ENCODE measurements at regions not wholly inside any gene's neighbourhood (a gene's known extent, or its start where the extent isn't known, plus 50 kb on each side); places are given as distances from the start of the nearest gene placed in this dataset.

DNA sequence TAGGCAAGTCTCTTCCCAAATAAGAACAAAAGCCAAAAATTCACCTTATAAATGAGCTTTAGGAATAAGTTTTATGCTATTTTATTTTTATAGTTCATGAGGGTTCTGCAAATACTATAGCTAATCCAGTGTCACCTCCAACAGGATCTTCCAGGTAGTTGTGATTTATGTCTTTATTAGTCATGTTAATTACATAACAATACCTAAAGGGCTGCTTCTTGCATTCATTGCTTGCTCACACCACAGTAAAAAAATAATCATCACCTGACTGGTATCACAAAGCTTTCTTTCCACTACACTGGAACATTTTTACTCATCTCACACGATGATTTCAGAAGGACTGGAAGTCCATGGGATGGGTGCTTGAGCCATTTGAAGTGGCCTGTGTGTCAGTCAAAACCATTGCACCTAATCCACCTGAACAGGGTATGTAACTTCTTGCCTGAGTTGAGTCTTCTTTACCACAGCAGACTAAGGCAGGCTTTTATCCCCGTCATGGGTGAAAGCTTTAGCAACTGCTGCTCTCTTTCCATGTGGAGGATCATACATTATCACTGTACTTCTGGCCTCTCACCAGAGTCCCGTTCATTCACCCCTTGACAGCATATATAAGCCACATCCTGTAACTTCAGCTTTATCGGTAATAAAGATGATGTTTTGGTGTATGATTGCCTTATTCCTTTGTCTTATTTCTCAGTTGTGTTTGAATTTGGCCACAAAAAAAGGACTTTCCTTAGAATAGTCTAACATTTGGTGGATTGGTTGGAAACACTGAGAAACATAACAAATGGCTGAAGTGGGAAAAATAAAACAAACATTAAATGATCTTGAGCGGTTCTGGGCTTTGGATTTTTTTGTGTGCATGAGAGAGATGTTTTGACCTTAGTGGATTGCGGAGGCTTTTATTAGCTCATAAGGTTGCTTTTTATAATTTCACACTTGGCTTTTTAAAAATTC lies 382.6 kb upstream of the THBS1 start:
- Histone ChIP-seq H2BK120ac (ENCODE audit: insufficient read depth, low read length, poor library complexity) (no peak overlapping the region), H3K4me1 (ENCODE audit: control insufficient read depth in 1 of 2, insufficient read depth in 2 of 2, low read length in 2 of 2) (peaks cover 0 to 12% of the 10 kb centered on the region in 2 experiments), H3K4ac (ENCODE audit: low read depth, low read length) (no peak overlapping the region), H3K18ac (ENCODE audit: low read length) (no peak overlapping the region), H2AFZ (ENCODE audit: insufficient read depth, low read length, poor library complexity) (no peak overlapping the region), H3K9ac (ENCODE audit: low read length) (no peak overlapping the region), H3K4me2 (ENCODE audit: low read length) (no peak overlapping the region), H4K91ac (ENCODE audit: low read depth, low read length) (peak overlapping the region; percentile 39), H3K9me3 (ENCODE audit: insufficient read depth, low read depth, low read length) (peaks cover 2% of the 10 kb centered on the region), H3K4me3 (ENCODE audit: low read depth, low read length) (no peak overlapping the region), H3K23ac (ENCODE audit: low read length) (no peak overlapping the region), H4K8ac (ENCODE audit: low read depth, low read length) (no peak overlapping the region), H3K27me3 (ENCODE audit: insufficient read depth, low read length) (no peaks in the 10 kb centered on the region), H2BK5ac (ENCODE audit: low read depth, low read length, poor library complexity) (no peak overlapping the region), H3K79me2 (ENCODE audit: control insufficient read depth, insufficient read depth, low read length, poor library complexity) (no peaks in the 10 kb centered on the region), H3K79me1 (ENCODE audit: low read length) (peaks cover 7% of the 10 kb centered on the region), H2AK5ac (ENCODE audit: low read length) (no peak overlapping the region), H3K27ac (ENCODE audit: low read depth, low read length) (no peak overlapping the region), H3K14ac (ENCODE audit: low read length) (no peak overlapping the region), H3K36me3 (ENCODE audit: control insufficient read depth in 1 of 2, insufficient read depth in 2 of 2, low read length in 2 of 2) (no peaks in the 10 kb centered on the region), H4K12ac (ENCODE audit: low read depth, low read length) (no peak overlapping the region), H2BK12ac (ENCODE audit: low read length) (no peak overlapping the region)
- no CpG with 5 or more reads among the region's 6 CpGs for WGBS (ENCODE audit: extremely low coverage, insufficient coverage, insufficient read length)
- DNase-seq = no peak

DNA sequence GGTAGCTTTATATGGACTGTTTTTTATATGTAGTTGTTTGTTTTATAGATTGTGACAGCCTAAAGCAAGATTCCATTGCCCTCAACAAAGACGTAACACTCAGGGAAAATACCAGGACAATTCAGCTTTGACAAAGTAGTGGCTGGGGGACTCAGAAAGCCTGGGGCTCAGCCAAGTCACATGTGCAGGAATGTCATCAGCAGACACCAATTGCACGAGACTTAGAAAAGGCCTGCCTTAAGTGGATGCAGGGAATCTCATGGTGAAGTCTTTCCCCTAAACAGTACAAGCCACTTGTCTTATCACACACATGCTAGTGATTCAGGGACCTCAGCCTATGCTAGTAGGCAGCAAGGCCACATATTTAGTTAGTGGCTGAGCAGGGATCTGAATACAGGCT lies 381.8 kb upstream of the THBS1 start:
- Histone ChIP-seq H3K79me1 (ENCODE audit: low read length) (peaks cover 5% of the 10 kb centered on the region), H3K4ac (ENCODE audit: low read depth, low read length) (no peak overlapping the region), H3K79me2 (ENCODE audit: control insufficient read depth, insufficient read depth, low read length, poor library complexity) (no peaks in the 10 kb centered on the region), H3K27ac (ENCODE audit: low read depth, low read length) (no peak overlapping the region), H3K4me3 (ENCODE audit: low read depth, low read length) (no peak overlapping the region), H4K12ac (ENCODE audit: low read depth, low read length) (no peak overlapping the region), H3K4me1 (ENCODE audit: control insufficient read depth in 1 of 2, insufficient read depth in 2 of 2, low read length in 2 of 2) (peaks cover 0 to 12% of the 10 kb centered on the region in 2 experiments), H3K14ac (ENCODE audit: low read length) (no peak overlapping the region), H4K91ac (ENCODE audit: low read depth, low read length) (no peak overlapping the region), H3K36me3 (ENCODE audit: control insufficient read depth in 1 of 2, insufficient read depth in 2 of 2, low read length in 2 of 2) (no peaks in the 10 kb centered on the region), H3K4me2 (ENCODE audit: low read length) (no peak overlapping the region), H2AK5ac (ENCODE audit: low read length) (no peak overlapping the region), H4K8ac (ENCODE audit: low read depth, low read length) (no peak overlapping the region), H3K9ac (ENCODE audit: low read length) (no peak overlapping the region), H2BK12ac (ENCODE audit: low read length) (no peak overlapping the region), H2BK5ac (ENCODE audit: low read depth, low read length, poor library complexity) (no peak overlapping the region), H2AFZ (ENCODE audit: insufficient read depth, low read length, poor library complexity) (no peak overlapping the region), H3K9me3 (ENCODE audit: insufficient read depth, low read depth, low read length) (peaks cover 2% of the 10 kb centered on the region), H3K27me3 (ENCODE audit: insufficient read depth, low read length) (no peaks in the 10 kb centered on the region), H2BK120ac (ENCODE audit: insufficient read depth, low read length, poor library complexity) (no peak overlapping the region), H3K23ac (ENCODE audit: low read length) (no peak overlapping the region), H3K18ac (ENCODE audit: low read length) (no peak overlapping the region)
- DNase-seq = peak; percentile 26 to 45
- WGBS (ENCODE audit: extremely low coverage, insufficient coverage, insufficient read length) = no CpG with 5 or more reads among the region's 2 CpGs

DNA sequence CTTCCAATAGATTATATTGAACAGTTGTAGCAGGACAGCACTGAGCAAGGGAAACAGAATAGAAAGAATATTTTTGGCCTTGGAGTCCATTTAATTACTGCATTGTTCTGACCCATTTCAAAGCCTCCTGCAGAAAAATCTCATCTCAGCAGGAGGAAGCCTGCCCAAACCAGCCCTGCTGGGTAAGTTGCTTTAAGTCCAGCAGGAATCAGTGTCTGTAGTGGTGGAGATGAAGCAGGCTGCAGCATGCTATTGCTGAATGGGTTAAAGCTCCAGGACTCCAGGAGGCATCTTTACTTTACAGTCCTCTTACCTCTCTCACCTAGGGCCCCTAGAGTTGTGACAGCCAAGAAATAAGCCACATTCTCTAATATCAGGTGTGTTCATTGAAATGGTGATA lies 380.3 kb upstream of the THBS1 start:
- no peak overlapping the region for H3K4me3 ChIP-seq (ENCODE audit: low read depth, low read length)
- no peak overlapping the region for H3K23ac ChIP-seq (ENCODE audit: low read length)
- H3K4me2 ChIP-seq (ENCODE audit: low read length) = no peak overlapping the region
- no peak overlapping the region for H3K27ac ChIP-seq (ENCODE audit: low read depth, low read length)
- H3K9me3 ChIP-seq (ENCODE audit: insufficient read depth, low read depth, low read length) = peaks cover 2% of the 10 kb centered on the region
- no peak overlapping the region for H4K8ac ChIP-seq (ENCODE audit: low read depth, low read length)
- H2AK5ac ChIP-seq (ENCODE audit: low read length) = no peak overlapping the region
- H3K36me3 ChIP-seq (ENCODE audit: control insufficient read depth in 1 of 2, insufficient read depth in 2 of 2, low read length in 2 of 2) = no peaks in the 10 kb centered on the region
- peaks cover 0 to 12% of the 10 kb centered on the region in 2 experiments for H3K4me1 ChIP-seq (ENCODE audit: control insufficient read depth in 1 of 2, insufficient read depth in 2 of 2, low read length in 2 of 2)
- no peak overlapping the region for H3K18ac ChIP-seq (ENCODE audit: low read length)
- DNase-seq = no peak
- H2BK12ac ChIP-seq (ENCODE audit: low read length) = no peak overlapping the region
- H3K9ac ChIP-seq (ENCODE audit: low read length) = no peak overlapping the region
- H4K91ac ChIP-seq (ENCODE audit: low read depth, low read length) = no peak overlapping the region
- no peak overlapping the region for H4K12ac ChIP-seq (ENCODE audit: low read depth, low read length)
- H3K79me2 ChIP-seq (ENCODE audit: control insufficient read depth, insufficient read depth, low read length, poor library complexity) = no peaks in the 10 kb centered on the region
- H3K27me3 ChIP-seq (ENCODE audit: insufficient read depth, low read length) = no peaks in the 10 kb centered on the region
- no peak overlapping the region for H3K4ac ChIP-seq (ENCODE audit: low read depth, low read length)
- H2BK5ac ChIP-seq (ENCODE audit: low read depth, low read length, poor library complexity) = no peak overlapping the region
- no peak overlapping the region for H2BK120ac ChIP-seq (ENCODE audit: insufficient read depth, low read length, poor library complexity)
- H3K14ac ChIP-seq (ENCODE audit: low read length) = no peak overlapping the region
- H3K79me1 ChIP-seq (ENCODE audit: low read length) = peaks cover 2% of the 10 kb centered on the region
- no peak overlapping the region for H2AFZ ChIP-seq (ENCODE audit: insufficient read depth, low read length, poor library complexity)

DNA sequence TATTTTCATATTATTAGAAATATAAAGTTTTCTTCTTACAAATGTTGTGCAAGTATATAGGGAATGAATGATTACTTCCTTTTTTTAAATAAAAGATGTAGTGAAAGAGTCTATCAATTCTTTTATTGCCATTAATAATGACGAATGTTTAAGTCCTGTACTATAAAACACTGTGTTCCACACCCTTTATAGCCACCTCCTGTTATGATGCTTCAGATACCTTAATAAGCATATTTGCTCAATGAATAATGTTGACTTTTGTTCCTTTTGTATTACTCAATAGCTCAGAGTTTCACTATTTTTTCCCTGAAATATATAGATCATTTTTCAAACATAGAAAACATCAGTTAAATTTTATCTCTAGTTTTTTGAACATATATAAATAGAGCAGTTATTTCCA lies 378.2 kb upstream of the THBS1 start:
- no peaks in the 10 kb centered on the region for H3K27me3 ChIP-seq (ENCODE audit: insufficient read depth, low read length)
- no peaks in the 10 kb centered on the region for H3K79me1 ChIP-seq (ENCODE audit: low read length)
- no peaks in the 10 kb centered on the region for H3K79me2 ChIP-seq (ENCODE audit: control insufficient read depth, insufficient read depth, low read length, poor library complexity)
- H2BK5ac ChIP-seq (ENCODE audit: low read depth, low read length, poor library complexity) = no peak overlapping the region
- H2AFZ ChIP-seq (ENCODE audit: insufficient read depth, low read length, poor library complexity) = no peak overlapping the region
- H3K4me2 ChIP-seq (ENCODE audit: low read length) = no peak overlapping the region
- peaks cover 0 to 5% of the 10 kb centered on the region in 2 experiments for H3K4me1 ChIP-seq (ENCODE audit: control insufficient read depth in 1 of 2, insufficient read depth in 2 of 2, low read length in 2 of 2)
- WGBS (ENCODE audit: extremely low coverage, insufficient coverage, insufficient read length) = no CpG with 5 or more reads among the region's 1 CpG
- DNase-seq = peak in 1 of 2 donors; percentile 61
- H4K12ac ChIP-seq (ENCODE audit: low read depth, low read length) = no peak overlapping the region
- H3K9ac ChIP-seq (ENCODE audit: low read length) = no peak overlapping the region
- H3K4me3 ChIP-seq (ENCODE audit: low read depth, low read length) = no peak overlapping the region
- no peak overlapping the region for H3K14ac ChIP-seq (ENCODE audit: low read length)
- H4K91ac ChIP-seq (ENCODE audit: low read depth, low read length) = no peak overlapping the region
- H3K36me3 ChIP-seq (ENCODE audit: control insufficient read depth in 1 of 2, insufficient read depth in 2 of 2, low read length in 2 of 2) = no peaks in the 10 kb centered on the region
- no peak overlapping the region for H4K8ac ChIP-seq (ENCODE audit: low read depth, low read length)
- no peak overlapping the region for H3K18ac ChIP-seq (ENCODE audit: low read length)
- no peak overlapping the region for H3K4ac ChIP-seq (ENCODE audit: low read depth, low read length)
- no peak overlapping the region for H3K27ac ChIP-seq (ENCODE audit: low read depth, low read length)
- no peak overlapping the region for H2BK12ac ChIP-seq (ENCODE audit: low read length)
- peaks cover 2% of the 10 kb centered on the region for H3K9me3 ChIP-seq (ENCODE audit: insufficient read depth, low read depth, low read length)
- no peak overlapping the region for H2BK120ac ChIP-seq (ENCODE audit: insufficient read depth, low read length, poor library complexity)
- no peak overlapping the region for H3K23ac ChIP-seq (ENCODE audit: low read length)
- no peak overlapping the region for H2AK5ac ChIP-seq (ENCODE audit: low read length)

Data from trophoblast cell (in vitro differentiated cells and primary cell).